PC-3 (cell line): ENCODE measurements at regions not wholly inside any gene's neighbourhood (a gene's known extent, or its start where the extent isn't known, plus 50 kb on each side); places are given as distances from the start of the nearest gene placed in this dataset.

ENCODE experiments used
- ATAC-seq: fragments of 200-7000 bp; cut with Tn5 transposase; 2 replicates; pipeline ENCODE4 v1.9.1; 2020; ENCODE audit warnings: mild to moderate bottlenecking, moderate library complexity
- BruUV-seq: library from RNA; stranded (reverse); fragments of 400-500 nt; replicated peaks from 2 replicates; lab custom pipeline; 2021; lab: Mats Ljungman, UMichigan
- CTCF ChIA-PET: fragments of 300-600 bp; sonication (Branson Sonifier 250); formaldehyde crosslinking; loops from one replicate; lab custom pipeline; 2022; ENCODE audit warnings: antibody characterized with exemption; lab: Charles Lee
- POLR2A ChIA-PET: fragments of 300-600 bp; sonication (Branson Sonifier 250); formaldehyde crosslinking; loops from one replicate; lab custom pipeline; 2022; ENCODE audit warnings: antibody characterized with exemption; ENCODE audit not compliant: unreplicated experiment; lab: Charles Lee
- DNase-seq: peaks from one replicate; pipeline ENCODE4 v3.0.0-alpha.2; 2015
- H2AFZ ChIP-seq: fragments of 300-600 bp; sonication (generic); 2 replicates; pipeline ENCODE4 v1.6.0; 2016; ENCODE audit warnings: antibody characterized with exemption, low read length
- H3F3A ChIP-seq: fragments of 300-600 bp; sonication (generic); one replicate; pipeline ENCODE4 v1.6.0; 2017; ENCODE audit warnings: antibody characterized with exemption, low read length, control low read depth, mild to moderate bottlenecking; ENCODE audit not compliant: unreplicated experiment
- H3K27ac ChIP-seq: fragments of 300-600 bp; sonication (generic); 2 replicates; pipeline ENCODE4 v1.5.1; 2016; ENCODE audit warnings: mild to moderate bottlenecking, low read length
- H3K27me3 ChIP-seq: fragments of 300-600 bp; sonication (generic); 2 replicates; pipeline ENCODE4 v1.6.1; 2016; ENCODE audit warnings: low read length, mixed read lengths
- H3K36me3 ChIP-seq: fragments of 300-600 bp; sonication (generic); 2 replicates; pipeline ENCODE4 v1.6.1; 2016; ENCODE audit warnings: low read depth, mixed run types, low read length, mixed read lengths
- H3K4me1 ChIP-seq: fragments of 300-600 bp; sonication (generic); 2 replicates; pipeline ENCODE4 v1.5.1; 2016; ENCODE audit warnings: low read length; ENCODE audit not compliant: insufficient read depth
- H3K4me2 ChIP-seq: fragments of 300-600 bp; sonication (generic); 2 replicates; pipeline ENCODE4 v1.6.0; 2016; ENCODE audit warnings: low read length
- H3K4me3 ChIP-seq: fragments of 300-600 bp; sonication (generic); 2 replicates; pipeline ENCODE4 v1.5.1; 2016; ENCODE audit warnings: mild to moderate bottlenecking, low read length, mixed read lengths
- H3K79me2 ChIP-seq: fragments of 300-600 bp; sonication (generic); 2 replicates; pipeline ENCODE4 v1.6.1; 2017; ENCODE audit warnings: low read length, mixed read lengths
- H3K9ac ChIP-seq: fragments of 300-600 bp; sonication (generic); 2 replicates; pipeline ENCODE4 v1.6.0; 2016; ENCODE audit warnings: mild to moderate bottlenecking, low read length
- H3K9me2 ChIP-seq: fragments of 300-600 bp; sonication (generic); replicated peaks from 2 replicates; pipeline ENCODE4 v1.6.1; 2016; ENCODE audit warnings: mixed run types, low read length, mixed read lengths
- H3K9me3 ChIP-seq: fragments of 300-600 bp; sonication (generic); 2 replicates; pipeline ENCODE4 v1.6.1; 2016; ENCODE audit warnings: low read length, mixed read lengths
- H4K20me1 ChIP-seq: fragments of 300-600 bp; sonication (generic); 2 replicates; pipeline ENCODE4 v1.6.1; 2016; ENCODE audit warnings: low read length, mixed read lengths
- EZH2 ChIP-seq: fragments of 300-600 bp; sonication (generic); IDR thresholded peaks from one replicate; pipeline ENCODE4 v1.6.1; 2017; ENCODE audit warnings: antibody characterized with exemption, mild to moderate bottlenecking, low read length; ENCODE audit not compliant: unreplicated experiment
- EZH2phosphoT487 ChIP-seq: fragments of 300-600 bp; sonication (generic); IDR thresholded peaks from 2 replicates; pipeline ENCODE4 v1.6.1; 2018; ENCODE audit warnings: mild to moderate bottlenecking, antibody characterized with exemption, low read length, borderline replicate concordance
- intact Hi-C: fragments of 100-400 bp; cut with micrococcal nuclease; formaldehyde crosslinking; loops from 2 replicates; pipeline ENCODE4 v1.9.0; 2023
- TF ChIP-seq, protein P1 (sequence below): fragments of 300-600 bp; sonication (generic); conservative IDR thresholded peaks from 2 replicates; pipeline ENCODE4 v1.5.1; 2017; ENCODE audit warnings: antibody characterized with exemption, low read depth, mild to moderate bottlenecking, low read length

DNA sequence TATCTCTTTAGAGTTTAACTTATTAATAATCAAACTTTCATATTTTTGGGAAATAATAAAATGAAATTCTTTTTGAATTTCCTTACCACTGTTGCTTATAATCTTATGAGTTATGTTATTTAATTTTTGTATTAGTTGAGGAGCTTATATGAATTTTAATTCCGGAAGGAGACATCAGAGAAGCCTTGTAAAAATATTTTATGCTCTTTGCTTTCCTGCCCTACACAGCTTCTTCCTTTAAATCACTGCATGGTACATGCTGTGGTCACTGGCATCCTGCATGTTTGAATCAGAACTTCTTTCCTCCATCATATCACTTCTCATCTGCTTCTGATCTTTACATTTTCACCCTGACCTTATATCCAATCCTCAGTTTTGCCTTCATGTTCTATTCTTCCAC, 266.7 kb upstream of the ZSWIM2 start:
- POLR2A ChIA-PET = no interaction called here
- intact Hi-C loops = no loop called here
- Histone ChIP-seq H3K27ac (no peak overlapping the region), H3K4me1 (no peaks in the 10 kb centered on the region), H2AFZ (no peak overlapping the region), H4K20me1 (no peaks in the 10 kb centered on the region), H3K9ac (no peak overlapping the region), H3K4me3 (no peak overlapping the region), H3F3A (no peaks in the 10 kb centered on the region), H3K36me3 (no peaks in the 10 kb centered on the region), H3K27me3 (peaks cover 11% of the 10 kb centered on the region; the same call in 1 of the 2 replicates), H3K9me3 (no peaks in the 10 kb centered on the region), H3K79me2 (no peaks in the 10 kb centered on the region), H3K4me2 (no peak overlapping the region), H3K9me2 (no peaks in the 10 kb centered on the region)
- TF ChIP-seq EZH2phosphoT487 = no peak
- TF ChIP-seq, protein P1, sequence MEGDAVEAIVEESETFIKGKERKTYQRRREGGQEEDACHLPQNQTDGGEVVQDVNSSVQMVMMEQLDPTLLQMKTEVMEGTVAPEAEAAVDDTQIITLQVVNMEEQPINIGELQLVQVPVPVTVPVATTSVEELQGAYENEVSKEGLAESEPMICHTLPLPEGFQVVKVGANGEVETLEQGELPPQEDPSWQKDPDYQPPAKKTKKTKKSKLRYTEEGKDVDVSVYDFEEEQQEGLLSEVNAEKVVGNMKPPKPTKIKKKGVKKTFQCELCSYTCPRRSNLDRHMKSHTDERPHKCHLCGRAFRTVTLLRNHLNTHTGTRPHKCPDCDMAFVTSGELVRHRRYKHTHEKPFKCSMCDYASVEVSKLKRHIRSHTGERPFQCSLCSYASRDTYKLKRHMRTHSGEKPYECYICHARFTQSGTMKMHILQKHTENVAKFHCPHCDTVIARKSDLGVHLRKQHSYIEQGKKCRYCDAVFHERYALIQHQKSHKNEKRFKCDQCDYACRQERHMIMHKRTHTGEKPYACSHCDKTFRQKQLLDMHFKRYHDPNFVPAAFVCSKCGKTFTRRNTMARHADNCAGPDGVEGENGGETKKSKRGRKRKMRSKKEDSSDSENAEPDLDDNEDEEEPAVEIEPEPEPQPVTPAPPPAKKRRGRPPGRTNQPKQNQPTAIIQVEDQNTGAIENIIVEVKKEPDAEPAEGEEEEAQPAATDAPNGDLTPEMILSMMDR = no peak
- no peak for TF ChIP-seq EZH2
- ATAC-seq = no peak
- CTCF ChIA-PET = no interaction called here
- BruUV-seq = no TSS peak
- DNase-seq = no peak

DNA sequence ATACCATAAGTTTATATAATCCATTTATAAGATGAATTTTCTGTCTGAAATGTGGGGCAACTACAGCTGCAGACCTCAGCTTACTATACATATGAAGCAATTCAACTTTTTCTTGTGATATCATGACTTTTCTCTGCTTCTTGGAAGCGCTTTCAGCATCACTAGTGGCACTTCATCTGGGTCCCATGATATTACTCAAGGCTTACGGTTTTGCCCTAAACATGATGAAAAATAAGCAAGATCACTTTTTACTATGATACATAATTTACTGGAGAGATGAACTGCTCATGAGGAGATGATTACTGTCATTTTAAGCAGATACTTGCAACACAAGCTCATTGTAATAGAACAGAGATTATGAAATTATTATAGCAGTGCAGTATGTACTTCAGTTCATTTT, 258.0 kb upstream of the ZSWIM2 start:
- no peak overlapping the region for H3K9ac ChIP-seq
- no peaks in the 10 kb centered on the region for H3K36me3 ChIP-seq
- ChIA-PET CTCF (no interaction called here), POLR2A (interaction anchor here (0.6 kb wide), 1 partner anchor 29 kb away, joined by 8 read pairs; no protein-coding TSS in a partner anchor)
- H3F3A ChIP-seq = no peaks in the 10 kb centered on the region
- no peak for DNase-seq
- no peak overlapping the region for H3K4me2 ChIP-seq
- H2AFZ ChIP-seq = no peak overlapping the region
- TF ChIP-seq, protein P1 = no peak
- TF ChIP-seq EZH2phosphoT487 (no peak), EZH2 (no peak)
- no peak overlapping the region for H3K4me3 ChIP-seq
- no peak for ATAC-seq
- H3K9me3 ChIP-seq = no peaks in the 10 kb centered on the region
- H3K27me3 ChIP-seq = peaks cover 28% of the 10 kb centered on the region
- H3K27ac ChIP-seq = no peak overlapping the region
- H3K79me2 ChIP-seq = no peaks in the 10 kb centered on the region
- BruUV-seq = no TSS peak
- H4K20me1 ChIP-seq = no peaks in the 10 kb centered on the region
- H3K9me2 ChIP-seq = no peaks in the 10 kb centered on the region
- intact Hi-C loops = no loop called here
- no peaks in the 10 kb centered on the region for H3K4me1 ChIP-seq

DNA sequence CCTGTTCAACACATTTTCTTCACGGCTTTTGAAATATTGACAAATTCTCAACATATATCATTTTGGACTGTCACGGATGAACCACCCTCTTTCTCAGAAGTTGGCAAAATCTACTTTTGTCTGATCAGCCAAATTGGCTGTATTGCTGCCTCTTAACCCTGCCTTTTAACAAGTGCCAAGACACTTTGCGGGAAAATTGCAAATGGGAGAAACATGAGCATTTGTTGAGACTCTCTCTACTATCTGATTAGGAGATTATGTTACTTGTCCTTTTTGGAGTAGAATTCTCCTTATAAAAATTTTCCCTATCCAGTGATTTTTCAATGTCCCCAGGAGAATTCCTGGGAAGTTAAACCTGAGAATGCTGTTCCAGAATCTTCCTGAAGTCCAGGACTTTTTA, 256.2 kb upstream of the ZSWIM2 start:
- no peak overlapping the region for H3K4me3 ChIP-seq
- POLR2A ChIA-PET = no interaction called here

More for the DNA sequence above, 256.2 kb upstream of the ZSWIM2 start:
- no peak overlapping the region for H3K9ac ChIP-seq
- no peak for ATAC-seq
- H2AFZ ChIP-seq = no peak overlapping the region
- H3K4me2 ChIP-seq = no peak overlapping the region
- TF ChIP-seq, protein P1 = no peak
- no peak for TF ChIP-seq EZH2phosphoT487
- no peak for TF ChIP-seq EZH2
- no peaks in the 10 kb centered on the region for H3K36me3 ChIP-seq
- H3K79me2 ChIP-seq = no peaks in the 10 kb centered on the region
- intact Hi-C loops = no loop called here
- H3K27me3 ChIP-seq = peaks cover 27% of the 10 kb centered on the region
- no peaks in the 10 kb centered on the region for H3K9me3 ChIP-seq
- CTCF ChIA-PET = no interaction called here
- H3K9me2 ChIP-seq = no peaks in the 10 kb centered on the region
- DNase-seq = no peak
- H4K20me1 ChIP-seq = no peaks in the 10 kb centered on the region
- no TSS peak for BruUV-seq
- H3K4me1 ChIP-seq = no peaks in the 10 kb centered on the region
- no peak overlapping the region for H3K27ac ChIP-seq
- H3F3A ChIP-seq = no peaks in the 10 kb centered on the region
